Hematopoietic multipotent progenitor cell treated with erythropoietin and hydrocortisone succinate and interleukin-3 and kit ligand, for 6 days (in vitro differentiated cells): ENCODE measurements at regions not wholly inside any gene's neighbourhood (a gene's known extent, or its start where the extent isn't known, plus 50 kb on each side); places are given as distances from the start of the nearest gene placed in this dataset.

ENCODE experiments used
- DNase-seq: peaks from one replicate; pipeline ENCODE4 v3.0.0-alpha.2; 2015

- DNase-seq = peak; percentile 32
These were observed 56.2 kb upstream of the CHRDL1 start for GRCh38 chrX:110851780-110852179.

GRCh38 chrX:110847334-110847733 lies 51.7 kb upstream of the CHRDL1 start:
- peak; percentile 74 for DNase-seq

DNA sequence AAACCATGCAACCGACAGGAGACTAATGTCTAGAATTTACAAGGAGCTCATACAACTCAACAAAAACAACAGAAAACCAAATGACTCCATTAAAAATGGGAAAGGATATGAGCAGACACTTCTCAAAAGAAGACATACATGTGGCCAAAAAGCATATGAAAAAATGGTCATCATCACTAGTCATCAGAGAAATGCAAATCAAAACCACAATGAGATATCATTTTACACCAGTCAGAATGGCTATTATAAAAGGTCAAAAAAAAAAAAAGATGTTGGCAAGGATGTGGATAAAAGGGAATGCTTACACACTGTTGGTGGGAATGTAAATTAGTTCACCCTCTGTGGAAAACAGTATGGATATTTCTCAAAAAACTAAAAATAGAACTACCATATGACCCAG lies 50.5 kb upstream of the CHRDL1 start:
- no peak for DNase-seq
